Glutamatergic neuron (in vitro differentiated cells): ENCODE measurements at regions not wholly inside any gene's neighbourhood (a gene's known extent, or its start where the extent isn't known, plus 50 kb on each side); places are given as distances from the start of the nearest gene placed in this dataset.

Source experiments
- DNase-seq: peaks from one replicate; pipeline ENCODE4 v3.0.0; 2022
- H3K27ac Mint-ChIP-seq: one replicate; pipeline ENCODE4 v1.8.0; 2020; ENCODE audit warnings: mild to moderate bottlenecking, mixed read lengths, inconsistent platforms; ENCODE audit not compliant: unreplicated experiment
- H3K27me3 Mint-ChIP-seq: one replicate; pipeline ENCODE4 v1.8.0; 2020; ENCODE audit warnings: mild to moderate bottlenecking, moderate library complexity, mixed read lengths, inconsistent platforms; ENCODE audit not compliant: unreplicated experiment
- H3K36me3 Mint-ChIP-seq: one replicate; pipeline ENCODE4 v1.8.0; 2020; ENCODE audit warnings: mild to moderate bottlenecking, mixed read lengths, inconsistent platforms; ENCODE audit not compliant: unreplicated experiment
- H3K4me1 Mint-ChIP-seq: one replicate; pipeline ENCODE4 v1.8.0; 2020; ENCODE audit warnings: mild to moderate bottlenecking, low read depth, mixed read lengths, inconsistent platforms; ENCODE audit not compliant: unreplicated experiment
- H3K4me3 Mint-ChIP-seq: one replicate; pipeline ENCODE4 v1.8.0; 2020; ENCODE audit warnings: mild to moderate bottlenecking, mixed read lengths, inconsistent platforms; ENCODE audit not compliant: unreplicated experiment
- H3K9me3 Mint-ChIP-seq: one replicate; pipeline ENCODE4 v1.8.0; 2020; ENCODE audit warnings: mild to moderate bottlenecking, moderate library complexity, mixed read lengths, inconsistent platforms; ENCODE audit not compliant: unreplicated experiment
- CTCF ChIP-seq: fragments of 200-600 bp; sonication (generic); IDR thresholded peaks from one replicate; pipeline ENCODE4 v1.5.0; 2021; ENCODE audit not compliant: partially characterized antibody, unreplicated experiment

- Mint-ChIP-seq H3K9me3 (peaks cover 2% of the 10 kb centered on the region), H3K27me3 (no peaks in the 10 kb centered on the region), H3K4me1 (no peaks in the 10 kb centered on the region), H3K4me3 (no peak overlapping the region), H3K27ac (no peak overlapping the region), H3K36me3 (no peaks in the 10 kb centered on the region)
- DNase-seq, result no peak
- TF ChIP-seq CTCF, result no peak
Observed at GRCh38 chr5:42228279-42228678, 195.0 kb upstream of the GHR start.

- no peaks in the 10 kb centered on the region for H3K4me1 Mint-ChIP-seq
Observed at GRCh38 chr5:42230839-42231238, 192.4 kb upstream of the GHR start.

GRCh38 chr5:42235241-42235640, 188.0 kb upstream of the GHR start:
- Mint-ChIP-seq H3K36me3 (no peaks in the 10 kb centered on the region), H3K27me3 (no peaks in the 10 kb centered on the region), H3K4me3 (no peak overlapping the region), H3K27ac (no peak overlapping the region), H3K9me3 (peaks cover 2% of the 10 kb centered on the region), H3K4me1 (no peaks in the 10 kb centered on the region)
- DNase-seq, result no peak
- no peak for TF ChIP-seq CTCF

More at GRCh38 chr5:42230839-42231238, 192.4 kb upstream of the GHR start:
- H3K27me3 Mint-ChIP-seq, result no peaks in the 10 kb centered on the region
- no peak for TF ChIP-seq CTCF
- H3K9me3 Mint-ChIP-seq, result peaks cover 2% of the 10 kb centered on the region
- DNase-seq, result no peak
- H3K36me3 Mint-ChIP-seq, result no peaks in the 10 kb centered on the region
- H3K4me3 Mint-ChIP-seq, result no peak overlapping the region
- H3K27ac Mint-ChIP-seq, result no peak overlapping the region

- Mint-ChIP-seq H3K27me3 (no peaks in the 10 kb centered on the region), H3K36me3 (no peaks in the 10 kb centered on the region), H3K4me1 (no peaks in the 10 kb centered on the region), H3K27ac (no peak overlapping the region), H3K9me3 (peaks cover 2% of the 10 kb centered on the region), H3K4me3 (no peak overlapping the region)
- no peak for TF ChIP-seq CTCF
- DNase-seq, result no peak
Observed at GRCh38 chr5:42235837-42236236, 187.4 kb upstream of the GHR start.

- DNase-seq, result no peak
- no peak overlapping the region for H3K27ac Mint-ChIP-seq
- H3K9me3 Mint-ChIP-seq, result no peaks in the 10 kb centered on the region
- no peaks in the 10 kb centered on the region for H3K36me3 Mint-ChIP-seq
- H3K4me1 Mint-ChIP-seq, result no peaks in the 10 kb centered on the region
- H3K27me3 Mint-ChIP-seq, result no peaks in the 10 kb centered on the region
- TF ChIP-seq CTCF, result no peak
- H3K4me3 Mint-ChIP-seq, result no peak overlapping the region
Observed at GRCh38 chr5:42241636-42242035, 181.6 kb upstream of the GHR start.
